HG03439 (cell line): ENCODE measurements at regions not wholly inside any gene's neighbourhood (a gene's known extent, or its start where the extent isn't known, plus 50 kb on each side); places are given as distances from the start of the nearest gene placed in this dataset.
"Not testable (repeated sequence)": the region's sequence is repeated elsewhere in the genome, so short reads cannot be mapped to it uniquely, and the experiment has no call there.

Source experiments
- ATAC-seq: cut with Tn5 transposase; IDR thresholded peaks from one replicate; pipeline ENCODE4 v1.9.1; 2021; ENCODE audit warnings: mild to moderate bottlenecking, moderate library complexity; ENCODE audit not compliant: unreplicated experiment

- no peak for ATAC-seq
Measured at GRCh38 chr1:58256041-58256440, 290.5 kb downstream of the OMA1 start.

- no peak for ATAC-seq
Measured at GRCh38 chr1:58255192-58255591, 291.3 kb downstream of the OMA1 start.

- no peak for ATAC-seq
Measured at GRCh38 chr1:58251430-58252073, 295.0 kb downstream of the OMA1 start.

GRCh38 chr1:58250587-58250948, 296.0 kb downstream of the OMA1 start:
- ATAC-seq = no peak

- ATAC-seq = peak; percentile 71
Measured at GRCh38 chr1:58249737-58250586, 296.6 kb downstream of the OMA1 start.

- ATAC-seq = no peak
Measured at GRCh38 chr1:58249388-58249736, 297.2 kb downstream of the OMA1 start.

- no peak for ATAC-seq
Measured at GRCh38 chr1:58248791-58249190, 297.7 kb downstream of the OMA1 start.

GRCh38 chr1:58248072-58248471, 298.5 kb downstream of the OMA1 start:
- no peak for ATAC-seq

GRCh38 chr1:58246549-58246948, 300.0 kb downstream of the OMA1 start:
- ATAC-seq = no peak

- ATAC-seq = no peak
Measured at GRCh38 chr1:58244872-58245271, 301.7 kb downstream of the OMA1 start.

GRCh38 chr1:58238846-58239245, 307.7 kb downstream of the OMA1 start:
- ATAC-seq = no peak

- no peak for ATAC-seq
Measured at GRCh38 chr1:58233729-58234128, 312.8 kb downstream of the OMA1 start.

- peak; percentile 78 for ATAC-seq
Measured at GRCh38 chr1:58231204-58231603, 315.3 kb downstream of the OMA1 start.

GRCh38 chr1:58227604-58228003, 318.9 kb downstream of the OMA1 start:
- no peak for ATAC-seq

- ATAC-seq = no peak
Measured at GRCh38 chr1:58223522-58223921, 323.0 kb downstream of the OMA1 start.

GRCh38 chr1:58220836-58221472, 325.6 kb downstream of the OMA1 start:
- ATAC-seq = no peak

GRCh38 chr1:58216169-58216568, 330.4 kb downstream of the OMA1 start:
- ATAC-seq = not testable (repeated sequence)

- ATAC-seq = no peak
Measured at GRCh38 chr1:58214674-58215073, 331.9 kb downstream of the OMA1 start.

- no peak for ATAC-seq
Measured at GRCh38 chr1:58211869-58212268, 334.7 kb downstream of the OMA1 start.

GRCh38 chr1:58209575-58209974, 337.0 kb downstream of the OMA1 start:
- no peak for ATAC-seq

- ATAC-seq = no peak
Measured at GRCh38 chr1:58206749-58207148, 339.8 kb downstream of the OMA1 start.

- ATAC-seq = no peak
Measured at GRCh38 chr1:58204284-58204683, 342.2 kb downstream of the OMA1 start.
